DND-41 (cell line): ENCODE measurements at regions not wholly inside any gene's neighbourhood (a gene's known extent, or its start where the extent isn't known, plus 50 kb on each side); places are given as distances from the start of the nearest gene placed in this dataset.

Source experiments
- ATAC-seq: fragments of 200-7000 bp; cut with Tn5 transposase; 3 replicates; pipeline ENCODE4 v1.9.1; 2021; ENCODE audit warnings: low read depth; ENCODE audit not compliant: insufficient read depth
- DNase-seq: peaks from one replicate; pipeline ENCODE4 v3.0.0-alpha.2; 2020
- H2AFZ ChIP-seq: 2 replicates; pipeline ENCODE4 v1.6.0; 2012; ENCODE audit warnings: low read depth, low read length
- H3K27ac ChIP-seq: 2 replicates; pipeline ENCODE4 v1.5.1; 2012; ENCODE audit warnings: low read length, inconsistent platforms
- H3K27me3 ChIP-seq: fragments of 200-600 bp; sonication (generic); 2 replicates; pipeline ENCODE4 v1.6.0; 2012; ENCODE audit warnings: low read length, mild to moderate bottlenecking, inconsistent platforms; ENCODE audit not compliant: insufficient read depth, poor library complexity
- H3K36me3 ChIP-seq: 2 replicates; pipeline ENCODE4 v1.5.1; 2012; ENCODE audit warnings: low read length, inconsistent platforms; ENCODE audit not compliant: insufficient read depth
- H3K4me1 ChIP-seq: 2 replicates; pipeline ENCODE4 v1.5.1; 2012; ENCODE audit warnings: mild to moderate bottlenecking, low read length; ENCODE audit not compliant: insufficient read depth
- H3K4me2 ChIP-seq: 2 replicates; pipeline ENCODE4 v1.6.0; 2012; ENCODE audit warnings: mild to moderate bottlenecking, moderate library complexity, low read length, inconsistent platforms; ENCODE audit not compliant: insufficient read depth
- H3K4me3 ChIP-seq, 2 experiments: fragments of 200-600 bp in 1 of 2; shearing (Covaris generic) in 1 of 2; 2 replicates each; pipeline ENCODE4 v1.5.1; 2012 to 2016; ENCODE audit warnings: inconsistent platforms in 2 of 2, low read length in 2 of 2, mild to moderate bottlenecking in 2 of 2, low read depth in 1 of 2, moderate library complexity in 1 of 2
- H3K79me2 ChIP-seq: 2 replicates; pipeline ENCODE4 v1.6.0; 2012; ENCODE audit warnings: low read length, inconsistent platforms; ENCODE audit not compliant: insufficient read depth
- H3K9ac ChIP-seq: 2 replicates; pipeline ENCODE4 v1.6.0; 2012; ENCODE audit warnings: low read depth, mild to moderate bottlenecking, inconsistent platforms, low read length, moderate library complexity
- H3K9me3 ChIP-seq: 2 replicates; pipeline ENCODE4 v1.5.1; 2012; ENCODE audit warnings: low read length, moderate library complexity, mild to moderate bottlenecking, inconsistent platforms; ENCODE audit not compliant: insufficient read depth, severe bottlenecking
- H4K20me1 ChIP-seq: 2 replicates; pipeline ENCODE4 v1.6.0; 2012; ENCODE audit warnings: low read length; ENCODE audit not compliant: insufficient read depth
- CTCF ChIP-seq: IDR thresholded peaks from 2 replicates; pipeline ENCODE4 v1.5.1; 2012; ENCODE audit warnings: borderline replicate concordance, low read length, moderate library complexity, mild to moderate bottlenecking; ENCODE audit not compliant: poor library complexity, severe bottlenecking; ENCODE audit errors: extremely low read depth
- EZH2 ChIP-seq: IDR thresholded peaks from 3 replicates; pipeline ENCODE4 v1.6.1; 2012; ENCODE audit warnings: borderline replicate concordance, low read depth, mild to moderate bottlenecking, moderate library complexity, low read length, inconsistent platforms; ENCODE audit not compliant: severe bottlenecking

- TF ChIP-seq CTCF (no peak), EZH2 (no peak)
- H3K9ac ChIP-seq, result no peak overlapping the region
- H3K36me3 ChIP-seq, result no peaks in the 10 kb centered on the region
- no peaks in the 10 kb centered on the region for H3K4me1 ChIP-seq
- H4K20me1 ChIP-seq, result no peaks in the 10 kb centered on the region
- no peaks in the 10 kb centered on the region for H3K9me3 ChIP-seq
- DNase-seq (no peak), ATAC-seq (no peak)
- no peaks in the 10 kb centered on the region for H3K79me2 ChIP-seq
- no peaks in the 10 kb centered on the region for H3K27me3 ChIP-seq
- H3K27ac ChIP-seq, result no peak overlapping the region
- H3K4me3 ChIP-seq, result no peak overlapping the region
- no peak overlapping the region for H3K4me2 ChIP-seq
- H2AFZ ChIP-seq, result no peak overlapping the region
Observed at GRCh38 chr12:85714425-85714824, 121.8 kb downstream of the RASSF9 start.

GRCh38 chr12:85720308-85721033 lies 115.7 kb downstream of the RASSF9 start:
- no peak for ATAC-seq

GRCh38 chr12:85725991-85726390 lies 110.2 kb downstream of the RASSF9 start:
- H4K20me1 ChIP-seq, result no peaks in the 10 kb centered on the region
- no peak overlapping the region for H2AFZ ChIP-seq
- no peak overlapping the region for H3K4me2 ChIP-seq
- H3K27ac ChIP-seq, result no peak overlapping the region
- H3K4me1 ChIP-seq, result no peaks in the 10 kb centered on the region
- ATAC-seq, result no peak
- no peak overlapping the region for H3K4me3 ChIP-seq
- H3K9ac ChIP-seq, result no peak overlapping the region
- no peaks in the 10 kb centered on the region for H3K36me3 ChIP-seq
- H3K79me2 ChIP-seq, result peaks cover 3% of the 10 kb centered on the region
- no peaks in the 10 kb centered on the region for H3K27me3 ChIP-seq
- H3K9me3 ChIP-seq, result no peaks in the 10 kb centered on the region
- no peak for TF ChIP-seq EZH2
- TF ChIP-seq CTCF, result no peak
- no peak for DNase-seq

More at GRCh38 chr12:85720308-85721033, 115.7 kb downstream of the RASSF9 start:
- H3K4me1 ChIP-seq, result no peaks in the 10 kb centered on the region
- no peaks in the 10 kb centered on the region for H4K20me1 ChIP-seq
- no peak overlapping the region for H3K27ac ChIP-seq
- no peak overlapping the region for H3K9ac ChIP-seq
- no peak overlapping the region for H3K4me2 ChIP-seq
- no peak overlapping the region for H2AFZ ChIP-seq
- no peak overlapping the region for H3K4me3 ChIP-seq
- no peaks in the 10 kb centered on the region for H3K79me2 ChIP-seq
- no peaks in the 10 kb centered on the region for H3K36me3 ChIP-seq
- TF ChIP-seq EZH2 (no peak), CTCF (no peak)
- H3K27me3 ChIP-seq, result no peaks in the 10 kb centered on the region
- no peaks in the 10 kb centered on the region for H3K9me3 ChIP-seq
- no peak for DNase-seq
